Sigmoid colon (tissue), 4 donors: ENCODE measurements at regions not wholly inside any gene's neighbourhood (a gene's known extent, or its start where the extent isn't known, plus 50 kb on each side); places are given as distances from the start of the nearest gene placed in this dataset.

Experiments used
- CTCF ChIP-seq, 4 experiments: fragments of 450-650 bp in 3 of 4; fragments of 200-600 bp in 1 of 4; IDR thresholded peaks; one replicate each; pipeline ENCODE4 v1.5.1; 2016 to 2019; ENCODE audit warnings: antibody characterized with exemption in 4 of 4, mild to moderate bottlenecking in 3 of 4, moderate library complexity in 2 of 4
- POLR2A ChIP-seq, 2 donors: fragments of 450-650 bp; IDR thresholded peaks; one replicate each; pipeline ENCODE4 v1.6.1; 2016; ENCODE audit warnings: antibody characterized with exemption in 2 of 2, mild to moderate bottlenecking in 2 of 2, moderate library complexity in 2 of 2
- POLR2AphosphoS5 ChIP-seq, 4 donors: sonication (generic); formaldehyde crosslinking; IDR thresholded peaks; one replicate each; pipeline ENCODE4 v1.6.1; 2017; ENCODE audit warnings: antibody characterized with exemption in 4 of 4

- no peak for TF ChIP-seq CTCF (IDR thresholded peaks at IDR 0.05)
- TF ChIP-seq POLR2AphosphoS5 (IDR thresholded peaks at IDR 0.05): no peak
- TF ChIP-seq POLR2A (IDR thresholded peaks at IDR 0.05): no peak
Measured at GRCh38 chr5:4684946-4685345, 455.2 kb upstream of the ADAMTS16 start.
